ENCODE measurements at regions not wholly inside any gene's neighbourhood (a gene's known extent, or its start where the extent isn't known, plus 50 kb on each side); places are given as distances from the start of the nearest gene placed in this dataset.

DNA sequence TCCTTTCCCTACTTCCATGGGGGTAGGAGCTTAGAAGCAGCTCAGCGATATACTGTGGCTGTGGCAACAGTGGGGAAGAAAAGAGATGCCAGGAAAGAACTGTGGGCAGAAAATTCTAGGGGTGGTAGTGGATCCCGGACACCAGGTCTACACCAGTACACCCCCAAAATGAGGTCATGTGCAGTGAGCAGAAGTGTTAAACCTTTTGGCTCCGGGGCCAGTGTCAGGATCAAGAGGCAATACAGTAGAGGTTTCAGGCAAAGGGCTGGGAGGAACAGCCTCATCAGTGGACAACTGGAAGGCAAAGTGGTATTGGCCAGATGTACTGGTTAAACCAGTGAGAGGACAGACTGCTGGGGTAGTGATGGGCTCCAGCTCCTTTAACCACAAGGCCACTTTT is 163.1 kb upstream of the CCL2 start:
- H3K27ac ChIP-seq, result no peak overlapping the region
- POLR2A ChIA-PET (ENCODE audit: low non-redundant PET), result no interaction called here
- TF ChIP-seq, protein P1, sequence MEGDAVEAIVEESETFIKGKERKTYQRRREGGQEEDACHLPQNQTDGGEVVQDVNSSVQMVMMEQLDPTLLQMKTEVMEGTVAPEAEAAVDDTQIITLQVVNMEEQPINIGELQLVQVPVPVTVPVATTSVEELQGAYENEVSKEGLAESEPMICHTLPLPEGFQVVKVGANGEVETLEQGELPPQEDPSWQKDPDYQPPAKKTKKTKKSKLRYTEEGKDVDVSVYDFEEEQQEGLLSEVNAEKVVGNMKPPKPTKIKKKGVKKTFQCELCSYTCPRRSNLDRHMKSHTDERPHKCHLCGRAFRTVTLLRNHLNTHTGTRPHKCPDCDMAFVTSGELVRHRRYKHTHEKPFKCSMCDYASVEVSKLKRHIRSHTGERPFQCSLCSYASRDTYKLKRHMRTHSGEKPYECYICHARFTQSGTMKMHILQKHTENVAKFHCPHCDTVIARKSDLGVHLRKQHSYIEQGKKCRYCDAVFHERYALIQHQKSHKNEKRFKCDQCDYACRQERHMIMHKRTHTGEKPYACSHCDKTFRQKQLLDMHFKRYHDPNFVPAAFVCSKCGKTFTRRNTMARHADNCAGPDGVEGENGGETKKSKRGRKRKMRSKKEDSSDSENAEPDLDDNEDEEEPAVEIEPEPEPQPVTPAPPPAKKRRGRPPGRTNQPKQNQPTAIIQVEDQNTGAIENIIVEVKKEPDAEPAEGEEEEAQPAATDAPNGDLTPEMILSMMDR (conservative IDR thresholded peaks at IDR 0.05; ENCODE audit: low read depth), result no peak
- no peak for DNase-seq (ENCODE audit: low spot score)
- CTCF ChIA-PET, result no interaction called here

DNA sequence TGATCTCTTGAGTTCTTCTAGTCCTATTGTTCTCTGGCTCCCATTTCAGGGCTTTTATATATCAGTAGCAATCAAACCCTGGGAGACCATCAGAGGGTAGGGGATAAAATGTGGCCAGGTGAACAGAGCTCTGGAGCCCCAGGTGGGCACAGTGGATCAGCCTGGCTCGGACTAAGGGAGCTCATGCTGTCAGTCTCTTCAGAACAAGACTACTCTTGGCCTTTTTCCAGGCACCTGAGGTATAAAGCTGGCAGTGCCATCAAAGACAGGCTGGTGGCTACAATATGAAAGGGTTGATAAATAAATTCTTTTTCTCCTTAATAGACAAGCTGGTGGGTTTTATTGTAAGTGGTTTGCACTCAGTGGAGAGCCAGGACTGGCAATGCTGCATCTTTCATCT is 160.0 kb upstream of the CCL2 start:
- DNase-seq (ENCODE audit: low spot score), result no peak
- TF ChIP-seq, protein P1 (conservative IDR thresholded peaks at IDR 0.05; ENCODE audit: low read depth), result no peak
- ChIA-PET POLR2A (ENCODE audit: low non-redundant PET) (no interaction called here), CTCF (no interaction called here)
- no peak overlapping the region for H3K27ac ChIP-seq

GRCh38 chr17:34098699-34099098 is 156.4 kb upstream of the CCL2 start:
- POLR2A ChIA-PET (ENCODE audit: low non-redundant PET), result no interaction called here

GRCh38 chr17:34099859-34100515 is 155.1 kb upstream of the CCL2 start:
- H3K27ac ChIP-seq, result no peak overlapping the region
- TF ChIP-seq, protein P1 (conservative IDR thresholded peaks at IDR 0.05; ENCODE audit: low read depth), result no peak
- CTCF ChIA-PET, result no interaction called here
- POLR2A ChIA-PET (ENCODE audit: low non-redundant PET), result no interaction called here
- no peak for DNase-seq (ENCODE audit: low spot score)

More at GRCh38 chr17:34098699-34099098, 156.4 kb upstream of the CCL2 start:
- no peak for DNase-seq (ENCODE audit: low spot score)
- no peak overlapping the region for H3K27ac ChIP-seq
- TF ChIP-seq, protein P1 (conservative IDR thresholded peaks at IDR 0.05; ENCODE audit: low read depth), result no peak
- CTCF ChIA-PET, result no interaction called here

- ChIA-PET POLR2A (ENCODE audit: low non-redundant PET) (no interaction called here), CTCF (no interaction called here)
- no peak overlapping the region for H3K27ac ChIP-seq
- TF ChIP-seq, protein P1 (conservative IDR thresholded peaks at IDR 0.05; ENCODE audit: low read depth), result no peak
- DNase-seq (ENCODE audit: low spot score), result no peak
These were observed 148.1 kb upstream of the CCL2 start for GRCh38 chr17:34107019-34107418.

DNA sequence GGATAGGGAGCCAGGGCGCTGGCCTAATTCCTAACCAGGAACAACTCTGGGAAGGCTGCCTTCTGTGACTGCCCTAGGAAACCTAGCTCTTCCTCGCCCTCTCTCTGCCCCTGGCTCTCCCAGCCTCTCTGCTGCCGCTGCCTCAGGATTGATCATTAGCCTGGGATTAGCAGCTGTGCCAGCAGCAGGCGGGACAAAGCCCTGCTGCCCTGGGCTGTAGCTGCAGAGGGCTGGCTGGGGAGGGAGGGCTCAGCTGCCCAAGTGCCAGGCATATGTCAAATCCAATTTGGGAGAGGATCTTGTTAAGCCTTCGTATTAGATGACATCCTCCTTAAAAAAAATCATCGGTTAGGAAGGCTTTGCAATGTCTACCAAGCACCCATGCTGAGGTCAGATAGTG is 144.8 kb upstream of the CCL2 start:
- DNase-seq (ENCODE audit: low spot score), result no peak
- TF ChIP-seq, protein P1 (conservative IDR thresholded peaks at IDR 0.05; ENCODE audit: low read depth), result no peak
- H3K27ac ChIP-seq, result no peak overlapping the region
- ChIA-PET POLR2A (ENCODE audit: low non-redundant PET) (no interaction called here), CTCF (no interaction called here)
